GM12875 (cell line): ENCODE measurements at regions not wholly inside any gene's neighbourhood (a gene's known extent, or its start where the extent isn't known, plus 50 kb on each side); places are given as distances from the start of the nearest gene placed in this dataset.

Experiments used
- H3K4me3 ChIP-seq: one replicate; pipeline ENCODE4 v1.5.1; 2011; ENCODE audit warnings: low read depth, low read length, control low read depth
- CTCF ChIP-seq: IDR thresholded peaks from 2 replicates; pipeline ENCODE4 v1.5.1; 2011; ENCODE audit warnings: low read depth, mild to moderate bottlenecking, control low read depth, inconsistent platforms, low read length, moderate library complexity, borderline replicate concordance; ENCODE audit not compliant: insufficient read depth

GRCh38 chr5:176727983-176728675, 80.8 kb downstream of the TSPAN17 start:
- no peak overlapping the region for H3K4me3 ChIP-seq
- no peak for TF ChIP-seq CTCF

DNA sequence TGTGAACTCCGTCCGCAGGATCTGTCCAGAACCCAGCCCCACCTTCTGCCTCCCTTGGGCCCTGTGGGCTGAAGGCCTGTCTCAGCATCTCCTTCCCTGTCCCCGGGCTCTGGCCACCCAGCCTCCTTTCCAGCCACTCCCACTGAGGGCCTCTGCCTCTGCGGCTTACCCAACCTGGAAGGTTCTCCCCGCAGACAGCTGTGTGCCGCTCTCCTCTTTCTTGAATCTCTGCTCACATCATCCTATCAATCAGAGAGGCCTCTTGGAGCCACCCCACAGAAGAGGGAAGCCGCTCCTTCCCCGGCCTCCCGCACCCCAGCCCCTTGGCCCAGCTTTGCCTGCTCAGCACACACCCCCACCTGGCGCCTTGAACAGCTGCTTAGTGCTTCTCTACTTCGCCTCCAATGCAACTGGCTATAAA, 81.5 kb upstream of the UNC5A start:
- TF ChIP-seq CTCF = no peak
- H3K4me3 ChIP-seq = no peak overlapping the region

DNA sequence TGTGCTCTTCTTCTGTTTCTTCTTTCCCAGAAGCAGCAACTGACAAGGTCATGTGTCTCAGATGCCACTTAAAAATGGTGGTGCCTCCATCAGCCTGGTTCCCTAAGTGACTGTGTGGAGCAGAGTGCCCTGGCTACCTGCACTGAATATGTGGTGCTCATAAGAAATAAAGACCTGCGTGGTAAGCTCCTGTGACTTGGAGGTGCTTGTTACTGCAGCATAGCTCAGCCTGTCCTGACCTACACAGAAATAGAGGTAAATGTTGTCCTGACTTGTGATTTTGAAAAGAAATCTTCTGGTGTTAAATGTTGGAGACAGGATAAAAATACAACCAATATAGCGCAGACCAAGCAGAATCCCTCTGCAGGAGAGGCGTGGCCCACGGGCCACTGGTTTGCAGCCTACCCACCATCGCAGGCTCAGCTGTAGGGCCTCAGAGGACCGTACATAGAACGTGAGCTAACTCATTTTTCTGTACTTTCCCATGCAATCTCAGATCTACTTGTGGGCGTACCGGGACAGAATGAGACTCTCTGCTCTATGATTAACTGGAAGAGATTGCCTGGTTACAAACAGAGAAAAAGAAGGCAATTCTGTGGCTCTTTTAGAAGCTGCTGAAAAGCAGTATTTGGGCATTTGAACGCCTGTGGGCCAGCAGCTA, 79.4 kb upstream of the UNC5A start:
- no peak overlapping the region for H3K4me3 ChIP-seq
- no peak for TF ChIP-seq CTCF

DNA sequence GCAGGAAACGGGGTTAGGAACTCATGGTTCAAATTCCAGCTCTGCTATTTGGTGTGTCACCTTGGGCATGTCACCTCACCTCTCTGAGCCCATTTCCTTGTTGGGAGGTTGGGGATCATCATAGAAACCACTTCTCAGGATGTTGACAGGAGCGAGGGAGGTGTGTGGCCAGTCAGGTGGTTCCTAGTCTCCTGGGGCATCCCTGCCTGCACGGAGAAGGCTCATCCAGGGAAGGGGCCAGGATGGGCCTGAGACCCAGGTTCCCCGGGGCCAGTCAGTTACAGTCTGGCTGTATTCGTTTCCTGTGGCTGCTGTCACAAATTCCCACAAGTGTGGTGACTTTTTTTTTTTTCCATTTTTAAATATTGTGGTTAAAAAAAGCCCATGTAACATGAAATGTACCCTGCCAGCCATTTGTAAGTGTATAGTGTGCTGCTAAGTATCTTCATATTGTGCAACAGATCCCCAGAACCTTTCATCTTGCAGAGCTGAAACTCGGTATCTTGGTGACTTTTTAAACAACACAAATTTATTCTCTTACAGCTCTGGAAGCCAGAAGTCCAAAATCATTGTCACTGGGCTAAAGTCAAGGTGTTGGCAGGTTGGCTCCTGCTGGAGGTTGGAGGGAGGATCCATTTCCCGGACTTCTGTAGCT, 78.7 kb upstream of the UNC5A start:
- no peak overlapping the region for H3K4me3 ChIP-seq
- TF ChIP-seq CTCF = no peak

- TF ChIP-seq CTCF = no peak
- no peak overlapping the region for H3K4me3 ChIP-seq
Observed at GRCh38 chr5:176732306-176732705, 78.1 kb upstream of the UNC5A start.

DNA sequence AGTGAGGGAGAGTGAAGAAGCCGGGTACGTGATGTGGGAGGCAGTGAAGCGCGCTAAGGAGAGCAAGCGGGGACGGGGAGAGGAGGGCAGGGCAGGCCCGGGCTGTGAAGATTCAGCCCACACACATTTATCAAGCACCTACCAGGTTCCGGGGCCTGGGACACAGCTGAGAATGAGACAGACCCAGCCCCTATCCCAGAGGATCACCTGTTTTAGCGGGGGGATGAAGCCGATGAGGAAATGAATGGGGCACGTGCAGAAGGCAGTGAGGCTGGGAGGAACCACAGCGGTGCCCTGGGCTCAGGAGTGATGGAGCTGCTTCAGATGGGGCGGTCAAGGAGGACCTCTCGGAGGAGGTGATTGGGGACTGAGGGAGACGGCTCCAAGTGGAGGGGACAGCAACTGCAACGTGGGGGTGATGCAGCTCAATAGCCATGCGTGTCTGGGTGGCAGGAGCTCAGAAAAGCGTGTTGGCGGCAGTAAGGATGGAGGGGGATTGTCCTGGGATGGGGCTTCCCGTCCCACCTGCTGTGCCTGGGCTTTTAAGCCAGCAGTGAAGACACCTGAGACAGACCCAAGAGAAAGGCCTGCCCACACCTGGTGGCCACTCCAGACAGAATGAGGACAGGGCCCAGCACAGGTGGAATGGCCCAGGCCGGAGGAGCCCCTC, 77.5 kb upstream of the UNC5A start:
- TF ChIP-seq CTCF = no peak
- H3K4me3 ChIP-seq = no peak overlapping the region
